ENCODE measurements at regions not wholly inside any gene's neighbourhood (a gene's known extent, or its start where the extent isn't known, plus 50 kb on each side); places are given as distances from the start of the nearest gene placed in this dataset.

GRCh38 chr10:78639629-78640028 is 429.1 kb upstream of the ZMIZ1 start:
- no peaks in the 10 kb centered on the region for H3K9me3 ChIP-seq (ENCODE audit: low read length)
- no peaks in the 10 kb centered on the region for H3K36me3 ChIP-seq (ENCODE audit: low read depth, low read length)
- intact Hi-C loops (cut with micrococcal nuclease) = no loop called here
- POLR2A ChIA-PET (ENCODE audit: unreplicated experiment) = no interaction called here
- H3K79me2 ChIP-seq (ENCODE audit: low read length) = no peaks in the 10 kb centered on the region
- H3K9ac ChIP-seq (ENCODE audit: low read length) = no peak overlapping the region
- no peak overlapping the region for H3K27ac ChIP-seq (ENCODE audit: low read length)
- no peak for ATAC-seq
- H3K27me3 ChIP-seq (ENCODE audit: low read length) = no peaks in the 10 kb centered on the region
- CTCF ChIA-PET = no interaction called here
- no peak overlapping the region for H2AFZ ChIP-seq (ENCODE audit: low read length)
- BruUV-seq (replicated peaks) = no TSS peak
- no peaks in the 10 kb centered on the region for H3F3A ChIP-seq (ENCODE audit: low read length, unreplicated experiment)
- DNase-seq = no peak
- H3K9me2 ChIP-seq (replicated peaks; ENCODE audit: low read length) = 0 out of 2 replicates have a peak, but pooled peaks cover 5% of the 10 kb centered on the region
- H4K20me1 ChIP-seq (ENCODE audit: low read length) = no peaks in the 10 kb centered on the region
- H3K4me2 ChIP-seq (ENCODE audit: low read length) = no peak overlapping the region
- peaks cover 2% of the 10 kb centered on the region for H3K4me1 ChIP-seq (ENCODE audit: insufficient read depth, low read length)
- H3K4me3 ChIP-seq (ENCODE audit: low read length) = no peak overlapping the region
- TF ChIP-seq CTCF (conservative IDR thresholded peaks at IDR 0.05; ENCODE audit: low read depth, low read length) (no peak), EZH2phosphoT487 (IDR thresholded peaks at IDR 0.05; ENCODE audit: borderline replicate concordance, low read length) (no peak), EZH2 (IDR thresholded peaks at IDR 0.05; ENCODE audit: low read length, unreplicated experiment) (no peak)

DNA sequence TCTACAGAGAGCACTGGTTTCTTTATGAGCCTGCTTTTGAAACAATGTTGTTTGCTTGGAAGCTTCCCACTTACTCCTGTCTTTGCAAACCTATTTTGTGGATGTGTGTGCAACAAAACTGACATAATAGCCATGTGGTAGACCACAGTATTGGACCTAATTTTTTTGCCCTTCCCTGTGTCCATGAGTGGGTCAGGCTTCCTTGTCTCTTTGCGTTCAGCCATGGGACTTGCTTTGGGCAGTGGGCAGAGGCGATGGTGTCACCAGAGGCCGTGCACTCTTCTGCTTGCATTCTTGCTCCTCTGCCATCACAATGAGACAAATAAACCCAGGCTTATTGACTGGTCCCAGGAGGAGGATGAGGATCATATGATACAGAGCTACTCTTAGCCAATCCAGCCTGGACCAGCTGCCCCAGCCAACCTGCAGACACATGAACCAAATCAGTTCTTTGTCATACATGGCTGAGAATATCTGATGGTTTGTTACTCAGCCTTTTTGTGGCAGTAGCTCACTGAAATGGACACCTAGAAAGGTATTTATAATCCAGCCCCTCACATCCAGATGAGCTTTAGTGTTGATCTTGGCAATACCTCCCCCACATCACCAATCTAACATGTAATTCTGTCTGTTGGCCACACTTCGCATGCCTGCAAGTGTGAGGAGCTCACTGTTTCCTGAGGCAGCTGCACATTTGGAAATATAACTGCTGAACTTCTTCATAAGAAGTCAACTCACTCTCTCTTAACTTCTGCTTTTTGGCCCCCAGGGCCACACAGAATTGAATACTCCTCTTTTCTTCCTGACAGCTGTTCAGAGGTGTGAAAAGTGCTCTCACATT is 427.8 kb upstream of the ZMIZ1 start:
- H4K20me1 ChIP-seq (ENCODE audit: low read length) = no peaks in the 10 kb centered on the region
- CTCF ChIA-PET = interaction anchor here (0.6 kb wide), 1 partner anchor 11 kb away, joined by 3 read pairs; no protein-coding TSS in a partner anchor
- no peaks in the 10 kb centered on the region for H3K9me3 ChIP-seq (ENCODE audit: low read length)
- no peaks in the 10 kb centered on the region for H3K79me2 ChIP-seq (ENCODE audit: low read length)
- H3K4me2 ChIP-seq (ENCODE audit: low read length) = no peak overlapping the region
- TF ChIP-seq EZH2phosphoT487 (IDR thresholded peaks at IDR 0.05; ENCODE audit: borderline replicate concordance, low read length) (no peak), CTCF (conservative IDR thresholded peaks at IDR 0.05; ENCODE audit: low read depth, low read length) (no peak), EZH2 (IDR thresholded peaks at IDR 0.05; ENCODE audit: low read length, unreplicated experiment) (no peak)
- H3K4me3 ChIP-seq (ENCODE audit: low read length) = no peak overlapping the region
- no peak overlapping the region for H3K27ac ChIP-seq (ENCODE audit: low read length)
- no peaks in the 10 kb centered on the region for H3K4me1 ChIP-seq (ENCODE audit: insufficient read depth, low read length)
- no peaks in the 10 kb centered on the region for H3F3A ChIP-seq (ENCODE audit: low read length, unreplicated experiment)
- H3K9ac ChIP-seq (ENCODE audit: low read length) = no peak overlapping the region
- no peaks in the 10 kb centered on the region for H3K36me3 ChIP-seq (ENCODE audit: low read depth, low read length)
- BruUV-seq (replicated peaks) = no TSS peak
- intact Hi-C loops (cut with micrococcal nuclease) = no loop called here
- ATAC-seq (no peak), DNase-seq (no peak)
- no peaks in the 10 kb centered on the region for H3K27me3 ChIP-seq (ENCODE audit: low read length)
- POLR2A ChIA-PET (ENCODE audit: unreplicated experiment) = no interaction called here
- 0 out of 2 replicates have a peak, but pooled peaks cover 2% of the 10 kb centered on the region for H3K9me2 ChIP-seq (replicated peaks; ENCODE audit: low read length)
- no peak overlapping the region for H2AFZ ChIP-seq (ENCODE audit: low read length)

- DNase-seq = no peak
- Histone ChIP-seq H3K79me2 (ENCODE audit: low read length) (no peaks in the 10 kb centered on the region), H3F3A (ENCODE audit: low read length, unreplicated experiment) (no peaks in the 10 kb centered on the region), H2AFZ (ENCODE audit: low read length) (no peak overlapping the region), H3K9me2 (replicated peaks; ENCODE audit: low read length) (no peaks in the 10 kb centered on the region), H4K20me1 (ENCODE audit: low read length) (no peaks in the 10 kb centered on the region), H3K9me3 (ENCODE audit: low read length) (no peaks in the 10 kb centered on the region), H3K4me2 (ENCODE audit: low read length) (no peak overlapping the region), H3K27ac (ENCODE audit: low read length) (no peak overlapping the region), H3K9ac (ENCODE audit: low read length) (no peak overlapping the region), H3K36me3 (ENCODE audit: low read depth, low read length) (no peaks in the 10 kb centered on the region), H3K4me1 (ENCODE audit: insufficient read depth, low read length) (no peaks in the 10 kb centered on the region; the same call in 1 of the 2 replicates), H3K4me3 (ENCODE audit: low read length) (no peak overlapping the region), H3K27me3 (ENCODE audit: low read length) (no peaks in the 10 kb centered on the region)
- ChIA-PET POLR2A (ENCODE audit: unreplicated experiment) (no interaction called here), CTCF (interaction anchor here (0.6 kb wide), 1 partner anchor 11 kb away, joined by 3 read pairs; no protein-coding TSS in a partner anchor)
- BruUV-seq (replicated peaks) = no TSS peak
- ATAC-seq = no peak
- intact Hi-C loops (cut with micrococcal nuclease) = no loop called here
- no peak for TF ChIP-seq EZH2phosphoT487 (IDR thresholded peaks at IDR 0.05; ENCODE audit: borderline replicate concordance, low read length)
Measured at GRCh38 chr10:78641693-78642092, 427.1 kb upstream of the ZMIZ1 start.

Data from PC-3 (cell line).